Central memory CD8-positive, alpha-beta T cell (primary cell): ENCODE measurements at regions not wholly inside any gene's neighbourhood (a gene's known extent, or its start where the extent isn't known, plus 50 kb on each side); places are given as distances from the start of the nearest gene placed in this dataset.

Experiments
- ATAC-seq: fragments of 150-1000 bp; cut with Tn5 transposase; replicated peaks from 2 replicates; pipeline ENCODE4 v1.10.0; 2022; ENCODE audit warnings: mild to moderate bottlenecking, moderate FRiP score, moderate number of reproducible peaks; ENCODE audit not compliant: poor library complexity, severe bottlenecking; ENCODE audit errors: extremely low read depth
- DNase-seq, 2 donors: peaks; one replicate each; pipeline ENCODE4 v3.0.0; 2021; ENCODE audit warnings: low spot score in 2 of 2
- H3K27ac Mint-ChIP-seq: one replicate; pipeline ENCODE4 v1.8.0; 2022; ENCODE audit warnings: low read depth, mild to moderate bottlenecking, moderate library complexity, mixed read lengths
- H3K27me3 Mint-ChIP-seq: one replicate; pipeline ENCODE4 v1.8.0; 2022; ENCODE audit warnings: mixed read lengths
- H3K36me3 Mint-ChIP-seq: one replicate; pipeline ENCODE4 v1.8.0; 2022; ENCODE audit warnings: mild to moderate bottlenecking, moderate library complexity, mixed read lengths; ENCODE audit not compliant: insufficient read depth
- H3K4me1 Mint-ChIP-seq: one replicate; pipeline ENCODE4 v1.8.0; 2022; ENCODE audit warnings: mixed read lengths
- H3K4me3 Mint-ChIP-seq: one replicate; pipeline ENCODE4 v1.8.0; 2022; ENCODE audit warnings: mild to moderate bottlenecking, moderate library complexity, mixed read lengths
- H3K9me3 Mint-ChIP-seq: one replicate; pipeline ENCODE4 v1.8.0; 2022; ENCODE audit warnings: mixed read lengths

GRCh38 chr20:39837561-39837960 lies 851.5 kb downstream of the MAFB start:
- ATAC-seq (no peak), DNase-seq (no peak)
- Mint-ChIP-seq H3K4me3 (no peak overlapping the region), H3K36me3 (no peaks in the 10 kb centered on the region), H3K27me3 (no peaks in the 10 kb centered on the region), H3K4me1 (no peaks in the 10 kb centered on the region), H3K9me3 (peaks cover 6% of the 10 kb centered on the region), H3K27ac (no peak overlapping the region)

- Mint-ChIP-seq H3K4me3 (no peak overlapping the region), H3K4me1 (no peaks in the 10 kb centered on the region), H3K36me3 (no peaks in the 10 kb centered on the region), H3K27me3 (no peaks in the 10 kb centered on the region), H3K9me3 (peaks cover 6% of the 10 kb centered on the region), H3K27ac (no peak overlapping the region)
- DNase-seq = no peak
- no peak for ATAC-seq
Measured at GRCh38 chr20:39835130-39835842, 853.8 kb downstream of the MAFB start.

- Mint-ChIP-seq H3K9me3 (peaks cover 6% of the 10 kb centered on the region), H3K4me1 (no peaks in the 10 kb centered on the region), H3K27me3 (no peaks in the 10 kb centered on the region), H3K36me3 (no peaks in the 10 kb centered on the region), H3K4me3 (no peak overlapping the region), H3K27ac (no peak overlapping the region)
- ATAC-seq (no peak), DNase-seq (no peak)
Measured at GRCh38 chr20:39830903-39831302, 858.1 kb downstream of the MAFB start.

- ATAC-seq (no peak), DNase-seq (no peak)
Measured at GRCh38 chr20:39829661-39830060, 859.4 kb downstream of the MAFB start.

GRCh38 chr20:39829256-39829655 lies 859.8 kb downstream of the MAFB start:
- Mint-ChIP-seq H3K27ac (no peak overlapping the region), H3K4me1 (no peaks in the 10 kb centered on the region), H3K27me3 (no peaks in the 10 kb centered on the region), H3K9me3 (peaks cover 6% of the 10 kb centered on the region), H3K36me3 (no peaks in the 10 kb centered on the region), H3K4me3 (no peak overlapping the region)
- ATAC-seq = no peak
- DNase-seq = no peak

More at GRCh38 chr20:39829661-39830060, 859.4 kb downstream of the MAFB start:
- H3K4me3 Mint-ChIP-seq = no peak overlapping the region
- H3K4me1 Mint-ChIP-seq = no peaks in the 10 kb centered on the region
- H3K36me3 Mint-ChIP-seq = no peaks in the 10 kb centered on the region
- H3K27ac Mint-ChIP-seq = no peak overlapping the region
- no peaks in the 10 kb centered on the region for H3K27me3 Mint-ChIP-seq
- H3K9me3 Mint-ChIP-seq = peaks cover 6% of the 10 kb centered on the region

GRCh38 chr20:39825950-39826349 lies 863.1 kb downstream of the MAFB start:
- no peaks in the 10 kb centered on the region for H3K27me3 Mint-ChIP-seq
- no peaks in the 10 kb centered on the region for H3K9me3 Mint-ChIP-seq
- no peak overlapping the region for H3K27ac Mint-ChIP-seq
- H3K4me3 Mint-ChIP-seq = no peak overlapping the region
- ATAC-seq (no peak), DNase-seq (no peak)
- H3K4me1 Mint-ChIP-seq = no peaks in the 10 kb centered on the region
- no peaks in the 10 kb centered on the region for H3K36me3 Mint-ChIP-seq

GRCh38 chr20:39825524-39825923 lies 863.4 kb downstream of the DHX35 start:
- Mint-ChIP-seq H3K4me1 (no peaks in the 10 kb centered on the region), H3K27ac (no peak overlapping the region), H3K4me3 (no peak overlapping the region), H3K27me3 (no peaks in the 10 kb centered on the region), H3K9me3 (no peaks in the 10 kb centered on the region), H3K36me3 (no peaks in the 10 kb centered on the region)
- DNase-seq (no peak), ATAC-seq (no peak)

- no peaks in the 10 kb centered on the region for H3K9me3 Mint-ChIP-seq
- no peaks in the 10 kb centered on the region for H3K27me3 Mint-ChIP-seq
- no peak overlapping the region for H3K27ac Mint-ChIP-seq
- H3K36me3 Mint-ChIP-seq = no peaks in the 10 kb centered on the region
- no peaks in the 10 kb centered on the region for H3K4me1 Mint-ChIP-seq
- H3K4me3 Mint-ChIP-seq = no peak overlapping the region
- DNase-seq (no peak), ATAC-seq (no peak)
Measured at GRCh38 chr20:39823224-39823623, 861.1 kb downstream of the DHX35 start.

GRCh38 chr20:39822667-39823066 lies 860.5 kb downstream of the DHX35 start:
- Mint-ChIP-seq H3K27me3 (no peaks in the 10 kb centered on the region), H3K4me3 (no peak overlapping the region), H3K36me3 (no peaks in the 10 kb centered on the region), H3K9me3 (no peaks in the 10 kb centered on the region), H3K4me1 (no peaks in the 10 kb centered on the region), H3K27ac (no peak overlapping the region)
- ATAC-seq (no peak), DNase-seq (no peak)

- no peaks in the 10 kb centered on the region for H3K9me3 Mint-ChIP-seq
- no peaks in the 10 kb centered on the region for H3K36me3 Mint-ChIP-seq
- H3K4me1 Mint-ChIP-seq = no peaks in the 10 kb centered on the region
- H3K27ac Mint-ChIP-seq = no peak overlapping the region
- no peak overlapping the region for H3K4me3 Mint-ChIP-seq
- no peaks in the 10 kb centered on the region for H3K27me3 Mint-ChIP-seq
- DNase-seq (no peak), ATAC-seq (no peak)
Measured at GRCh38 chr20:39813190-39813829, 851.2 kb downstream of the DHX35 start.

GRCh38 chr20:39812116-39812515 lies 850.0 kb downstream of the DHX35 start:
- Mint-ChIP-seq H3K27me3 (no peaks in the 10 kb centered on the region), H3K4me1 (no peaks in the 10 kb centered on the region), H3K9me3 (no peaks in the 10 kb centered on the region), H3K27ac (no peak overlapping the region), H3K36me3 (no peaks in the 10 kb centered on the region), H3K4me3 (no peak overlapping the region)
- ATAC-seq (no peak), DNase-seq (no peak)

- H3K27me3 Mint-ChIP-seq = no peaks in the 10 kb centered on the region
- no peaks in the 10 kb centered on the region for H3K9me3 Mint-ChIP-seq
- H3K36me3 Mint-ChIP-seq = no peaks in the 10 kb centered on the region
- H3K4me3 Mint-ChIP-seq = no peak overlapping the region
- H3K27ac Mint-ChIP-seq = no peak overlapping the region
- no peak for DNase-seq
- ATAC-seq = no peak
- H3K4me1 Mint-ChIP-seq = no peaks in the 10 kb centered on the region
Measured at GRCh38 chr20:39810309-39810708, 848.2 kb downstream of the DHX35 start.

- Mint-ChIP-seq H3K4me3 (no peak overlapping the region), H3K9me3 (no peaks in the 10 kb centered on the region), H3K27ac (no peak overlapping the region), H3K4me1 (no peaks in the 10 kb centered on the region), H3K36me3 (no peaks in the 10 kb centered on the region), H3K27me3 (no peaks in the 10 kb centered on the region)
- DNase-seq (no peak), ATAC-seq (no peak)
Measured at GRCh38 chr20:39808613-39809012, 846.5 kb downstream of the DHX35 start.
